ENCODE measurements at regions not wholly inside any gene's neighbourhood (a gene's known extent, or its start where the extent isn't known, plus 50 kb on each side); places are given as distances from the start of the nearest gene placed in this dataset.

DNA sequence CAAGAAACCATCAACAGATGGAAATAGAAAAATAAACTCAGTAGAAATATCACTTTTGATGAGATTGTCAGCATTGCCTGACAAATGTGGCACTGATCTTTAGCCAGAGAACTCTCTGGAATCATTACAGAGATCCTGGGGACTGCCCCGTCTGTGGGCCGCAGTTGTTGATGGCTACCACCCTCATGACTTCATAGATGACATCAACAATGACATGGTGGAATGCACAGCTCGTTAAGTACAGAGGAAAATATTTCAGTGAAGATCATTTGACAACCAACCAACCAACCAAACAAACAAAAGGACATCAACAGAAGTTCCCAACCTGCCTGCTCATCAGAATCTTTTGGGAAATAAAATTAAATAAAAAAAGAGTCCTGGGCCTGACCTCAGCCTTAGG is 132.6 kb downstream of the UCHL1 start:
- no peak for TF ChIP-seq GATA2 (IDR thresholded peaks at IDR 0.05; ENCODE audit: low read depth, low read length)
- no peak for TF ChIP-seq GATA3 (IDR thresholded peaks at IDR 0.05; ENCODE audit: low read depth, low read length)

GRCh38 chr4:41390661-41391060 is 133.9 kb downstream of the UCHL1 start:
- no peak for TF ChIP-seq GATA3 (IDR thresholded peaks at IDR 0.05; ENCODE audit: low read depth, low read length)
- TF ChIP-seq GATA2 (IDR thresholded peaks at IDR 0.05; ENCODE audit: low read depth, low read length), result no peak

DNA sequence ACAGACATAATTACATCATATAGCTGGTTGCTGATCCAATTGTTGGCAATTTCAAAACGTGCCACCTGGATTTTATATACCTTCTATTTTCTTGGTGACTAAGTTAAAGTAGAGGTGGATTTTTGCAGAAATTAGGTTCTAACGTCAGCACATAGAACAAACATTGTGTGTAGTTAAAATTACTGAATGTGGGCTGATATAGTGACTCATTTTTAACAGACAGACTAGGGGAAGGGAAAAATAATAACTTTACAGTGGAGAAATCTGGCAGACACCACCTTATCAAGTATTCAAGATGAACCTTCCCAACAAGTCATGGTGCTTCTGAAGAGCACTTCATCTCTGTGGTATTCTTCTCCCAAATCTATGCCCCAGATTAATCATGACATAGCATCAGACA is 134.5 kb downstream of the UCHL1 start:
- TF ChIP-seq GATA2 (IDR thresholded peaks at IDR 0.05; ENCODE audit: low read depth, low read length) (no peak), GATA3 (IDR thresholded peaks at IDR 0.05; ENCODE audit: low read depth, low read length) (no peak)

DNA sequence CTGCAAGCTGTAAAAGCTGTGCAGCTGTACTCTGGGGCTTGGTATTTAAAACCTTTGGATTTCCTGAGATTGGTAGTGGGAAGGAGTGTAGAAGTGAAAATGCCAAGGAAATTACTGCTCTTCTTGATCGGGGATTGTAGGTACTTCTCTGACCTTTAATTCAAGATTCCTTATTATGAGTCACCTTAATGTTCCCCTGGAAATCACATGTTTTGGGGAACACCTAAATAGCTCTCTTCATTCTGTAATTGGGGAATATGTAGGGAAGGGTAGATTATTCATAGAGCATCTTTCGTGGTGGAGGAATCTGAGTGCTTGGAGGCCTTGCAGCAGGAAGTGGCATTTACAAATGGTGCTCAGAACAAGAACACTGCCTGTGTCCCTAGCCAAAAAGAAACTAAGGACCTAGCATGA is 137.8 kb downstream of the UCHL1 start:
- TF ChIP-seq GATA2 (IDR thresholded peaks at IDR 0.05; ENCODE audit: low read depth, low read length), result no peak

GRCh38 chr4:41396214-41396613 is 139.5 kb downstream of the UCHL1 start:
- TF ChIP-seq GATA2 (IDR thresholded peaks at IDR 0.05; ENCODE audit: low read depth, low read length) (no peak), GATA3 (IDR thresholded peaks at IDR 0.05; ENCODE audit: low read depth, low read length) (no peak)

DNA sequence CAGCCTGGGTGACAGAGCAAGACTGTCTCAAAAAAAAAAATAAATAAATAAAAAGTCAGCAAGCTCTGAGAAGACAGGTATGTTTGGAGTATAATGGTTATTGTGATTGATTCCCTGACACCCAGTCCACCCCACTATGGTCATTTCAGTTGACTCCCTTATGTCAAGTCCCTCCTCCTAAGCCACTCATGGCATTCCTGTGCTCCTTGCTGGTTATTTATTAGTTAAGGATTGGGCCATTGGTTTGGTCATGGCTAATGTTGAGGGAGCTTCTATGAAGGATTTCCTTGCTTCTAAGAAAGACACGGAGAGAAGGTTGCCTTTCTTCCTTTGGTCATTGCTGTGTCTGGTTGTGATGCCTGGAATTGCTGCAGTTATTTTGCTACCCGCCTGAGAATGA is 140.1 kb downstream of the UCHL1 start:
- no peak for TF ChIP-seq GATA2 (IDR thresholded peaks at IDR 0.05; ENCODE audit: low read depth, low read length)
- no peak for TF ChIP-seq GATA3 (IDR thresholded peaks at IDR 0.05; ENCODE audit: low read depth, low read length)

GRCh38 chr4:41399231-41399630 is 138.7 kb upstream of the LIMCH1 start:
- no peak for TF ChIP-seq GATA2 (IDR thresholded peaks at IDR 0.05; ENCODE audit: low read depth, low read length)
- TF ChIP-seq GATA3 (IDR thresholded peaks at IDR 0.05; ENCODE audit: low read depth, low read length), result no peak

- TF ChIP-seq GATA3 (IDR thresholded peaks at IDR 0.05; ENCODE audit: low read depth, low read length) (no peak), GATA2 (IDR thresholded peaks at IDR 0.05; ENCODE audit: low read depth, low read length) (no peak)
Measured at GRCh38 chr4:41400296-41400695, 137.7 kb upstream of the LIMCH1 start.

GRCh38 chr4:41405464-41406112 is 132.4 kb upstream of the LIMCH1 start:
- no peak for TF ChIP-seq GATA3 (IDR thresholded peaks at IDR 0.05; ENCODE audit: low read depth, low read length)
- TF ChIP-seq GATA2 (IDR thresholded peaks at IDR 0.05; ENCODE audit: low read depth, low read length), result no peak

GRCh38 chr4:41406113-41406516 is 131.8 kb upstream of the LIMCH1 start:
- TF ChIP-seq GATA2 (IDR thresholded peaks at IDR 0.05; ENCODE audit: low read depth, low read length) (no peak), GATA3 (IDR thresholded peaks at IDR 0.05; ENCODE audit: low read depth, low read length) (no peak)

DNA sequence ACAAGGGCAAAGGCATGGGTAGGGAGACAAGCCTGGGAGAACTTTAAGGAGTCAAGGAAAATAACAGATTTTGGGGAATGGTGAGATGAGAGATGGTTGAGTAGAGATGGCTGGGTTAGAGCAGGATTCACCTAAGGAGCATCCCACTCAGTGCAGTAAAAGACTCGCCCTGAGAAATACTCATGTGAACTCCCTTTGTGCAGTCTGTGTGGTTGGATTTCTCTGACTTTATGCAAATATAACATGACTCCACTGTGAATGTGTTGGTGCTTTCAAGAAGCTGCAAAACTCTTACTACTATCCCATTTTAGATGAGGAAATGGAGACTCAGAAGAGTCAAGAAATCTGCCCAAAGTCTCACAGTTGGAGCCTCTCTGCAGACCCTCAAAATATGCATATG is 129.8 kb upstream of the LIMCH1 start:
- TF ChIP-seq GATA3 (IDR thresholded peaks at IDR 0.05; ENCODE audit: low read depth, low read length) (no peak), GATA2 (IDR thresholded peaks at IDR 0.05; ENCODE audit: low read depth, low read length) (no peak)

GRCh38 chr4:41408859-41409593 is 128.9 kb upstream of the LIMCH1 start:
- no peak for TF ChIP-seq GATA3 (IDR thresholded peaks at IDR 0.05; ENCODE audit: low read depth, low read length)
- no peak for TF ChIP-seq GATA2 (IDR thresholded peaks at IDR 0.05; ENCODE audit: low read depth, low read length)

- TF ChIP-seq GATA3 (IDR thresholded peaks at IDR 0.05; ENCODE audit: low read depth, low read length) (no peak), GATA2 (IDR thresholded peaks at IDR 0.05; ENCODE audit: low read depth, low read length) (no peak)
Measured at GRCh38 chr4:41409594-41409895, 128.4 kb upstream of the LIMCH1 start.

DNA sequence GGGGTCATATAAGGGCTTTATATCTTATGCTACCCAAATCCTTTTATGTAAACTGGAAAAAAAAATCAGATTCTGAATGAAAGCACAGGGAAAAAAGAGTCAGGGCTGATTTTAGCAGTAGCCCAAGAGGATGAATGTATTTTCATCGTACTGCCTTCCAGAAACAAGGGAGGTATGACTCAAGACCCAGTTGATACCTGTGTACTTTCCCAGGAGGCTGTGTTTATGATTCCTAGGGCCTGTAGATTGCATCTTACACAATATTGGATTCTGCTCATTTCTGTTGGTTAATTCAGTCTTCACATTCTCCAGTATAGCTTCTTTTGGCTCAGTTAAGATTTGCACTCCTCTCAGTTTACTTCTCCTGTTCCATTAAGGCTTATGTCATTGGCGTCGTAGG is 127.9 kb upstream of the LIMCH1 start:
- TF ChIP-seq GATA3 (IDR thresholded peaks at IDR 0.05; ENCODE audit: low read depth, low read length) (no peak), GATA2 (IDR thresholded peaks at IDR 0.05; ENCODE audit: low read depth, low read length) (no peak)

DNA sequence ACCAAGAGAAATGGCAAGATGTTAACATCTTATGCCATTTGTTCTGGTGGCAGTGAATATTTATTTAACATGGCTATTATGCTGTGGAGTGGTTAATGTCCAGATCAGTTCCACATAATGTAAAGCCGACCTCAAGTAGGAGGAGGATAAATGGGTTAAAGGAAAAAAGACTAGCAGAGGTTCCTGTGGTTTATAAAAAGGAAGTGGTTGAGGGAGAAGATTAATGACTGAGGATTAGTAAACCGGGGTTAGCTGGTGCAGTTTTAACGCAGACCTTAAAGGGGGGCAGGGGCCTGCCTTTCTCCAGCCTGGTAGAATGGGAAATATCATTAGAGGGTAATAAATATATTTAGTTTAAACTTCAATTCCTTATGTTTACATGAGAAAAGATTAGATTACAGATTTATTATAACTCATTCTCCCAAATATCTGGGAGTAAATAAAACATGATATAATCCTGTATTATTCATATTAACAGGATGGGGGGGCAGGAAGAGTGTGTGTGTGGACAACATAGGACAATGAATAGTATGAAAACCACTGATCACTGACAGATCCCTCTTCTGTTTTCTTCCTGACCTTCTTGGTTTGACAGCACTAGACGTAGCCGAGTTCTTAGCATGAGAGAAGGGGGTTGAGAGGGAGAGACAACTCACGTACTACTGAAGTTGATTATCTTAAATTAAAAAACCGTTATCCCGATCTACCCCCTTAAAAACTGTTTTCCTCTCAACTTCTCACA is 124.1 kb upstream of the LIMCH1 start:
- TF ChIP-seq GATA3 (IDR thresholded peaks at IDR 0.05; ENCODE audit: low read depth, low read length) (no peak), GATA2 (IDR thresholded peaks at IDR 0.05; ENCODE audit: low read depth, low read length) (no peak)
